Activated CD8-positive, alpha-beta memory T cell treated with anti-CD3 and anti-CD28 coated beads, Interleukin-2, amount 50 U/mL, for 48 hours (primary cell): ENCODE measurements at regions not wholly inside any gene's neighbourhood (a gene's known extent, or its start where the extent isn't known, plus 50 kb on each side); places are given as distances from the start of the nearest gene placed in this dataset.
A peak's percentile ranks its signal among the peaks of the same experiment; 100 is the strongest.

Experiments
- DNase-seq: peaks from one replicate; pipeline ENCODE4 v3.0.0-alpha.2; 2020

DNA sequence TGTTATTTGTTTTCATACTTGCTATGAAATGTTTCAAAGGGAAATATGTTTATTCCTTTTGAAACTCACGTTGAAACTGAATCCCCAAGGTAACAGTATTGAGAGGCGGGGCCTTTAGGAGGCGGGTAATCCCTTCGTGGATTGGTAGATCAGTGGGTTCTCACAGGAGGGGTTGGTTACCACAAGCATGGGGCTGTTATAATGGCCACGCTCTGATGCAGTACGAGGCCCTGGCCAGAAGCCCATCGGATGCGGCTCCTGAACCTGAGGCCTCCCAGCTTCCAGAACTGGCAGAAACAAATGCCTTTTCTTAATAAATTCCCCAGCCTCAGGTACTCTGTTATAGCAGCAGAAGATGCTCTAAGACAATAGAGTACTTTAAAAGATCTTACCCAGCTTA is 135.7 kb downstream of the ASB1 start:
- DNase-seq: no peak

DNA sequence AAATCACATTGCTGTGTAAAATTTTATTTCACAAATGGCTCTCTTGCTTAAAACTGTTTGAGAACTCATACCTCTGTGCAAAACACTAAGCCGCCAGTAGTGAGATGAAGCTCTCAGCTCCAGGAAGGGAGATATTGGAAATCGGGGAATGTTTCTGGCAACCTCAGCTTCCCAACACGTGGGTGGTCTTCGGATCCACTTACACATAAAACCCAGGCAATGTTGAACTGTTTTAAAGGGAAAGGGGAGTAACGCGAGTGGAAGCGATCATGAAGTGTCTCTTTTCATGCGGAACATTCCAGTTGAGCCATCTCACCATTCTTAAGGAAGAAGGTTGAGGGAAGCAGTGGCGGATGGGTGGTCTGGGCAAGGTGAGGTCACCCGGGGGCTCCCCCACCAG is 136.8 kb downstream of the ASB1 start:
- no peak for DNase-seq

DNA sequence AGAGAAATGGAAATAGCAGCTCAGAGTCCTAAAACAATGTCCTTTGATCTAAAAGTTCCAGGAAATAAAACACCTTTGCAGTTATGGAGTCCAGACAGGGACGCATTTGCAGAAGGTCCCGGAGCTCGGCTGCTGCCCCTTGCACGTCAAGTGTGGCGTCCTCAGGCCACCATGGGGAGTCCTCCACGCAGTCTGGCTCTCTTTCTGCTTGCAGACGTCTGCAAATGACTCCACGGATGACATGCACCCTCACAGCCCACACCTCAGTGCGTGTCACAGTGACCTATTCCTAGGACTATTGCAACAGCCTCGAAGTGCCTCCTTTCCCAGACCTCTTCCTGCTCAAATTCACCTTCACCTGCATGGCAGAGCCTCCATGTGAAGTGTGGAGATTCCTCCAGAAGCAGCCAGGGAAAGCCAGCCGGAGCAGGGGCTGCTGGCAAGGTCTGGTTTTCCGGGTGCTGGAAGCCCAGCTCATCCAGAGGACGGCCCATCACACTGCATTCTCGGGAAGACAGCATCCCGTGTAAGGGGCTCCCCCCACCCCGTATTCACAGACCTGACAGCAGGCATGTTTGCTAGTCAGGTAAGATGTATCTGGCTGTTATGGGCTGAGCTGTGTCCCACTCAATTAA is 137.7 kb downstream of the ASB1 start:
- DNase-seq: no peak

DNA sequence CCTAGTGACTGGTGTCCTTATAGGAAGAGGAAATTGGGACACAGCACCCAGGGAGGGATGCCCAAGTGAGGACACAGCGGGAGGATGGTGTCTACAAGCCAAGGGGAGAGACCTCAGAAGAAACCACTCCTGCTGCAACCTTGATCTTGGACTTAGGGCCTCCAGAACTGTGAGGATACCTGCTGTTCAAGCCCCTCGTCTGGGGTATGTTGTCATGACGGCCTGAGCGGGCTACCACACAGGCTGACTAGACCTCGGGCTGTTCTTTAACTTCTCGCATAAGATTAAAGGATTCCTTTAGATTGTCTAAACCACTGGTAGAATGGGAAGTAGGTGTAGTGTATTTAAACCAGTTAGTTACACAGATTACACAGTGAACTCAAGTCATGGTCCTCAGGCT is 138.3 kb downstream of the ASB1 start:
- no peak for DNase-seq

DNA sequence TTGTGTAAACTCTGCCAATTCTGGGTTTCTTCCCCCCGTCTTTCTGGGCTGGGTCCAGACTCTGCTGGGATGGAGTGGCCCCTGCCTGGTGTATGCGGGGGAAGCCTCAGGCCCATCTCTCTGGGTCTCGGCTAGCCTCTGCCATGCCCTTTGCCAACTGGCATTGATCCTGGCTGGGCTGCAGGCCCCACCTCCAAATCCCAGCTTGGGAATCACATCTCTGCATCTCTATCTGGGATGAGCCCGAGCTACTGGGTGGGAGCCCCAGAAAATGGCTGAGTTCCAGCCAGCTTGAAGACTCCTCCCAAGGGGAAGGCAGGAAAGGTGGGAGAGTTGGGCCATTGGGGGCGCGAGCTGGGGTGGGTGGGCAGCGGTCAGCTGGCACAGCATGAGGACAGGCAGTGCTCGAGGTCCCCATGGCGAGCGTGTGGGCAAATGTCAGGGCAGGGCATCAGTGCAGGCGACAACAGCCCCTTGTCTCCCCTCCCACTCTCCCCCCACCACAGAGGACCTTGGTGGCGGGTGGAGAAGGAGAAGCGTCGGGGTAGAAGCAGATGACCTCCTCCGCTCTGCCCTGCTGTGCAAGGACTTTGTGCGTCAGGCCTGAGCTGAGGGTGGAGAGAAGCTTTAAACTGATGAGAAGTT is 139.4 kb downstream of the ASB1 start:
- DNase-seq: no peak

DNA sequence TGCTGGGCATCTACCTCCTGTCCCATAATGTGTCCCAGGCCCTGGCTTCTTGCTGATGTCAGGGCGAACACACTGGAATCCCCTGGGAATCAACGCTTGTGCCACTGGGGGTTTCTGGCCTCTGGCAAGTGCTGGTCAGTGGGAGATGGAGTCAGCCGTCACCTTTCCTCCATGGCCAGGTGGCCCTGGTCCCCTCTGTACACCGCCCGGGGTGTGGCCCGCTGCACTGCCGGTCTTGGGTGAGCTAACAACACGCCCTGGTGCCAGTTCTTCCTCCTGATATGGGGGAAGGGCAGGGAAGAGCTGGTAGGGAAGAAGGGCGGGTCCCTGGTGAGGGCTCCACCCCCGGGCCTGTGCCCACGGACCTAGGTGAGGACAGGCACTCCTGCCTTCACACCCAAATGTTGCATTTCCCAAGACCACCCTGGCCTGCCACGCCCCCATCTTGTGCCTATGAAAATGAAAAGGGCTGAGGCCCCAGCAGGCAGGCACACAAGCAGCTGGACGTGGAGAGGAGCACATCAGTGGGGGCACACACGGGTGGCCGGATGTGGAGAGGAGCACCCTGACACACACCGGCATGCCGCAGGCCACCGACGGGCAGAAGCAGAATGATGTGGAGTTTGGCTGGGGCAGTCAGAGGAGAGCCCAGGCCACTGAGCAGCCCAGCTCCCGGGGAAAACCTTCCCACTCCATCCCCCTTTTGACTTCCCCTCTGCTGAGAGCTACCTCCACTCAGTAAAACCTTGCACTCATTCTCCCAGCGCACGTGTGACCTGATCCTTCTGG is 140.5 kb downstream of the ASB1 start:
- no peak for DNase-seq

DNA sequence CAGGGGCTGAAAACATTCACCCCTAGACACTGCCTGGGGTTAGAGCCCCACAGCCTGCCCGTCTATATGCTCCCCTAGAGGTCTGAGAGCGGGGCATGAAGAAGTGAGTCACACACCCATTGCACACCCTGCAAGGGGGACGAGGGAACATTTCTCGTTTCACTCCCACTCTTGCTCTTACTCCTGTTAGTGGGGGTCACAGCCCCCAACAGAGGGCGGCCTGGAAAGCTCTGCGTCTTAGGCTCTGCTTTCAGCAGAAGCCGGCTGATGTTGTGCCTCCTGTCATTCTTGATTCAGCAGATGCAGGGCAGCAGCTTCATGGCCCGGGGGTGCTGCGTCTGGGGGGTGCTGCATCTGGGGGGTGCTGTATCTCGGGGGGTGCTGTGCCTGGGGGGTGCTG is 141.3 kb downstream of the ASB1 start:
- DNase-seq: no peak

DNA sequence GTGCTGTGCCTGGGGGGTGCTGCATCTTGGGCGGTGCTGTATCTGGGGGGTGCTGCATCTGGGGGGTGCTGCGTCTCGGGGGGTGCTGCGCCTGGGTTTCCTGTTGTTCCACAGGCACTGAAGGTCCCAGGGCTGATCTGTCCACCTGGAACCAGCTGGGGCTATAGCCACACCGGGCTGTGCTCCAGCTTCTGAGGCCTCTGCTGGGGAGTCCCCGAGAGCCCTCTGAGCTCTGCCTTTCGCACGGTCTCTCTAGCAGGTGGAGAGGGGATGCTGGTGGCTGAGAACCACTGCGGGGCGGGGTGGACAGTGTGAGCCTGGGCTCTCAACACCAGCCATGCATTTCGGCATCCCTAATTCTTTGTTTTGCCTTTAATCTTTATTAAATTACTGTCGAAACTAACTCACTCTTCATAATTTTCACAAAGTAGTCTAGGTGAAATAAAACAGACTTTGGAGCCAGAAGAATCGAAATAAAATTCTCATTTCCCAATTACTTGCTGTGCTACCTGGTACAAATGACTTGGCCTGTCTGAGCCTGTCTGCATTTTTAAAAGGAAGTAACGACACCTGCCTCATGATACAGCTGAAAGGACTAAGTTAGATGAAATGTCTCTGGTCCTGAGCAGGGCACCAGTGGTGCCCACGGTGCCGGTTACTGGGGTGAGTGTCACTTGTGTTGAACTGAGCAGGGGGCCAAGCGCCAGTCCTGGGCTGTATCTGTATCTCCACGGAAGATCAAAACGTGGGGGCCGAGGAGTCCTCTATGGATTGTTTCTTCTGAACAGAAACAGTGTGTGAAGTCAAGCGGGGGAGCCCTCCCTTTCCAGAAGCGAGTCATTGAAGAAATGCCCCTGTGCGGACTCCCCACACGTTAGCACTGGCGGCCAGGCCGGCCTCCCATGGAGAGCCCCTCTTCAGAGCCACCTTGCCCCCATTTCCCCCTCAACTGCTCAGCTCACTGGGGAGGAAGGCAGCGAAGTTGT is 142.0 kb downstream of the ASB1 start:
- DNase-seq: no peak

DNA sequence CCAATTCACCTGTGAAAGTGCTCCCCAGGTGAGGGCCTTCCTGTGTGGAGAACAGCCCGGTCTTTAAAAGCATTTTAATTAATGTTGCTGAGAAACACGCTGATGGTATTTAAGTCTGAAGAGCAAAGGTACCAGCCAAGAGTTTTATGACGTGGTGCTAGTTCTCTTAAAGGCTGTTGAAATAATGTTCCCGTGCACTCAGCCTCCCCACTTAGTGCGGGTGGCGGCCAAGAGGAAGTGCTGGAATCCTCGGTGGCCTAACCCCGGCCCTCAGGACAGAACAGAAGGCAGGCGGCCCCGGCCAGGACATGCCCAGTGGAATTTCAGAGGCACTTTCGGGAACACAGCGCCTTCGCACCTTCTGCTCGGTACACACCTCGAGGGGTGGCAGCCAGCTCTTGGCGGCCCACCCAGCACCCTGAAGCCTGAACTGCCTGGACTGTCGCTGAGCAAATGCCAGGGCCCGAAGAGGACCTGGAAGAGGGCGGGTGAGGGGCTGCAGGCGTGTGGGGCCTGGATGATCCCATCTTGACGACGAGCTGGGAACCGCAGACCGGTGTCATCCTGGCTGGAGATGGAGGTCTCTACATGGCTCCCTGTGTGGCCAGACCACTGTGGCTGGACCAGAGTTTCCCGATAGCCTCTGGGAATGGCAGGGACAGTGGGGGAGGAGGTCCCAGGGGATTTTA is 142.9 kb downstream of the ASB1 start:
- DNase-seq: no peak

DNA sequence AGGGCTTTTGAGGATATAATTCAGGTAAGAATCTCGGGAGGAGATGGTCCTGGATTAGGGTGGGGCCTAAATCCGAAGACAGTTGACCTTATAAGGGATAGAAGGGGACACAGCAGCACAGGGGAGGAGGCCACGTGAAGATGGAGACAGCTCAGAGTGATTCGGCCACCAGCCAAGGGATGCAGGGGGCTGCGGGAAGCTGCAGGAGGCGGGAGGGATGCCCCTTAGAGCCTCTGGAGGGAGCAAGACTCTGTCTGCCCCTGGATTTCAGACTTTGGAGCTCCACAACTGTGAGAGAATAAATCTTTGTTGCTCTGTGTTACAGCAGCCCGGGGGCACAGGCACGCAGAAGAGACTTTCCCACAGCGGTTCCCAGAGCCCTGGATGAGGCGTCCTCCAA is 143.7 kb downstream of the ASB1 start:
- no peak for DNase-seq

DNA sequence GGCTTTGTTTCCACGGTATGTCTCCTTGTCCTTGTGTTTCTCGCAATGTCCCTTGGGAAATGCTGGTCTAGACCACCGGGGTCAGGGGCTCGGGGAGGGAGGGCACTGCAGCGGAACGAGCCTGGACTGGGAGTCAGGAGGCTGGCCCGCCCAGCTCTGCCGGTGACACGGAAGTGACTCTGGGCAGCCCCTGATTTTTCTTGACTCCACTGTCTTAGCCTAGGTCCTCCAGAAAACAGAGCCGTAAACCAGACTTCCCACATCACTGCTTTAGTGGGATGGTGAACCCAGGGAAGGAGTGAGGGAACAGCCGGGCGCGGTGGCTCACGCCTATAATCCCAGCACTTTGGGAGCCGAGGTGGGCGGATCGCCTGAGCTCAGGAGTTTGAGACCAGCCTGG is 144.2 kb downstream of the ASB1 start:
- no peak for DNase-seq

DNA sequence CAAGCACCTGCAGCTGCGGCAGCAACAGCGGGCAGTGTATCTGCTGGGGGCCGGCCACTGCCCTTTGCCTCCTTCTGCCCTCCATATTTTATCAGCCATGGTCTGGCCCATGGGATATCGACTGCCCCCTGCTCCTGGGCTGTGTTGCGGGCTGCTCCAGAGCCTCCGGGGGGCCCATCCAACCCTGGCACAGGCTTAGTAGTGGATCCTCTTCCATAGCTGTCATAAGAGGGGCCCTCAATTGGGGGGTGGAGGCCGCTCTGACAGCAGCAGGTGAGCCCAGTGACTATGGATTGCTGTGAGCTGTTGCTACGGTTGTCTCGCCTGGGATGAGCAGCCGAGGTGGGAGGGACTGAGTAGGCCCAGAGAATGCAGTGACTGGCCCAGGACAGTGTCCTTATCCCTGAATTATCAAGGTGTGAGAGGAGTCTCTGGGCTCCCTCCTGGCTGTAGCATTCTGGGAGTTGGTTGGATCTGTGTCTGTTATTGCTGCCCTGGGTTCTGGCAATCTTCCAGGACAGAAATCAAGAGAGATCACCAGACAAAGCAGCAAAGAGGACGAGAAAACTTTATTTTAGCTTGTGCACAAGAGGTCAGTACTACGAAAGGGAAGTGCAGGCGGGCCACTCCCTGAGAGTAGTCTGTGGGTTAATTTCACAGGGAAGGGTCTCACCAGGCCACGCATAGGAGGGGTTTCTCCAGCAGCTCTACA is 145.1 kb downstream of the ASB1 start:
- no peak for DNase-seq

DNA sequence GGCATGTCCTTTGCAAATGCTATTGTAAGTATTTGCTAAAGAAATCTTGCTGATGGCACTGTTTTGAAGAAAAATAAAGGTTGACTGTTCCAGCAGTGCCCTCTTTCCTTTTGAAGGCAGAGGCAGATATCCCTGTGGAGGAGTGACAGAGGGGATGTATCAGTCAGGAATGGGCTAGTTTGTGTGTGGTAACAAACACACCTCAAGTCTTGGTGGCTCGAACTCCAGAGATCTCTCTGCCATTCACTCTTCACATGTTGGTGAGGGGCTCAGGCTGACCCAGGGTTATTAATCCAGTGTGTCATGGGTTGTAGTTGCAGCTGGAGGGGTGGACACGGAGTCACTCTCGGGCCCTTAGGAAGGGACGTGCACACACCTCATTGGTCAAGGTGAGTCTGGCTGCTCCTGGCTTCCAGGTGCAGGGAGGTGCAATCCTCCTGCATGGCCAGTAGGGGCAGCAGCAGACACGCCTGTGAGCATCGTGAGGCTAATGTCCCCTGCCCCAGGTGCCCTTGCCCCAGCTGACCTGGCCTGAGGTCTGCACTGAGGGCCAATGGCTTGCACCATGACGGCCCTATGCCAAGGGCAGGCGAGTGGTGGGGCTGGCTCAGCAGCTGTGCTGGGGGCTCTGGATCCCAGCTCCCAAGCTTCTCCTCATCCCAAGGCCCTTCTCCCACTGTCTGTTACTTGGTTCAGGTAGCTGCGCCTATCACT is 146.5 kb downstream of the ASB1 start:
- peak; percentile 62 for DNase-seq

DNA sequence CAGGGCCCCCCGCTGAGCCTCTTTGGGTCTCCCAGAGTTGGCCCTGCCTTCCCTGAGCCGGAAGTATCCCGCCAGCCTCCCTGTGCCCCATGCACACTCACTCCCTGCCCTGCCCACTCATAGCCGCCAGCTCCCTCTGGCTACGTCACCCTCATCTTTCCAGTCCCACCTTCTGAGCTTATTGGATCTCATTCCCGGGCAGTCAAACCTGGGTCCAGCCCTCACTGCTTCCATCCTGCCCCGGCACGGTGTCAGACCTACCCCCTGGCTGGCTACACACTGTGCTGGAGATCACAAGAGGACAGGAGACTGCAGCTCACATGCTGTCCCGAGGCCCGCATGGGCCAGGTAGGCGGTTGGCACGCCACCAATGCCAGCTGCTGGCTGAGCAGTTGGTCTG is 147.2 kb downstream of the ASB1 start:
- no peak for DNase-seq

DNA sequence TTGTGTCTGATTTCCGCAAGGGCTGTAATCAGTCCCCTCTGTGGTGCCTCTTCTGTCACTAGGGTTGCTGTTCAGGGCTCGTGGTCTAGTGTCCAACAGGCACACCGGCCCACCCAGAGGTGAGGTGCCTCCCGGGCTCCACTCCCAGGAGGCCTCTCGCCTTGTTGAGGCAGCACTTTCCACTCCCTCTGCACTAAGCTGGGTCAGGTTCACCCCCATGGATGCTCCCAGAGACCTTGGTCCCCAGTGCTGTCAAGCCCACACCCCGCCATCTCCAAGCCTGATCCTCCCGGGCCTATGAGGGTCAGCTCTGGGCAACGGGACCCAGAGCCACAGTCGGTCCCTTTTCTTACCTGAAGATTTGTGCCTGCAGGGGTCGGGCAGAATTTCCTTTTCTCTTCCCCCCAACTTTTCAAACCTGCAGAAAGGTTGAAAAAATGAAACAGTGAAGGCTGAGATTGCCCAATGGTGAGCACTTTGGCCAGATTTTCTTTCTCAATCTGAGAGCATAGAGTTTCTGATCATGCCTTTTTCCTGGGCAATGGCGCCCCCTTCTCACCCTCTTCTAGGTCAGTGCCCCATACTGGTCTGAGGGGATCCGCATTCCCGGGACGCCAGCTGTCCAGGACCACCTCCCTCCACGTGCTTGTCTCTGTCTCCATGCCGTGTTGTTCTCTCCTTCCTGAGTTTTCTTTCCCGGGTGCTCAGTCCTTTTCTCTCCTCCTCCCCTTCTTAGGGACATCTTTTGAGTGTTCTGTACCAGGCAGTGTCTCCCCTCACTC is 148.0 kb downstream of the ASB1 start:
- DNase-seq: no peak

DNA sequence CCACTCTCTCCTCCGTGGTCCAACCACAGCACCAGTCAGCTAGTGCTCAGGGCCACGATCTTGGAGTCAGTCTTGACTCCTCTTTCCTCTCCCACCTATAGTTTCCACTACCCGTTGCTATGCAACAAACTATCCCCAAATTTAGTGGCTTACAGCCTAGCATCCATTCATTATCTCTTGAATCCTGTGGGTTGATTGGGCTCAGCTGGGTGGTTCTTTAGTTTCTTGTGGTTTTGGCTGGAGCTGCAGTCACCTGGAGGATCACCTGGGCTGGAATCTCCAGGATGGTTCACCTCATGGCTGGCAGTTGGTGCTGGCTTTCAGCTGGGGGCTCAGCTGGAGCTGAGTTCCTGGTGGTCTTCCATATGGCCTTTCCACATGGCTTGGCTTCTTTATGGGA is 149.9 kb downstream of the ASB1 start:
- DNase-seq: no peak

DNA sequence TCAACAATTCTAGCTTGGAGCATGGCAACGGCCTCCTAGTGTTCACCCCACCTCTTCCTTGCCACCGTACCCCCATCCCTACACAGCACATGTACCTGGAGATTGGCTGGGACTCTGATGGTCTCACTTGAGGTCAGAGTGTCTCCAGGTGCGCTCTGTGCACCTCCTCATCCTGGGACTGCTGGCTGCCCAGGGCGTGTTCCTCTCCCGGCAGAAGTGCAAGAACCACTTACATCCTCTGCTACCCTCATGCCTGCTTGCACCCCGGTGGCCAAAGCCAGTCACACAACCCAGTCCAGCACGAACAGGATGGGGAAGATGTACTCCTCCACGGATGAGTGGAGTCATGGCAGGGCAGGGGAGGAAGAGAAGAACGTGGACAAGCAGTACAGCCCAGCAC is 151.5 kb downstream of the ASB1 start:
- DNase-seq: no peak

DNA sequence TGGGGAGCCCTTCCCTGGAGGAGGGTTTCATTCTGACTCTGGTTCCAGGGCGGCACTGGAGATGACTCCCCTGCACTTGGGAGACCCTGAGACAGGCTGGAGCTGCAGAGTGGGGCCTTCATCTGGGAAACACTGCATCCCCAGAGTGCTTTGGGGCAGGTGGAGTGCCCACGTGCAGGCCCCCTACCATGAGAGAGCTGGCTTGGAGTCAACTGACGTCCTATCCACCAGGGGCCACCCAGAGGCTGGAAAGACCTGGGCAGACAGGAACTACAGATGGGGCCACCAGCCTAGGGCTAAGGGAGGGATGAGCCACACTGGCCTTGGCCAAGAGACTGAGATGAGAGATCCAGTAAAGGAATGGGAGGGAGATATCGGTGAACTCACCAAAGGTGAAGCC is 153.8 kb downstream of the ASB1 start:
- no peak for DNase-seq

DNA sequence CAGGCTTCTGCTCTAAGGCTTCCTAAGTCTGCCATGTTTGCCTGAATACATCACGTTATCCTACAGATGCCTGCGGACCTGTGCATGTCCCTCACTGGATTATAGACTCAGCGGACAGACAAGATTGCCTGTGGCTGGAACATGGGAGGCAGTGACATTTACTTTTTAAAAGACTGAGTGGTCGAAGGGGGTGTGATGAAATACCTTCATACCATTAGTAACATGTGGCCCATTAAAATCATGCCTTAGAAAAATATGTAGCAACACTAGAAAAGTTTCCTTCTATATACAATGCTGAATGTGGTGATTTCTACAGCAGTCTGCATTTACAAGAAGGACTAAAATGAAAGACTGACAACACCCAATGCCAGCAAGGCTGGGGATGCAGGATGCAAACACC is 154.4 kb downstream of the ASB1 start:
- DNase-seq: no peak

DNA sequence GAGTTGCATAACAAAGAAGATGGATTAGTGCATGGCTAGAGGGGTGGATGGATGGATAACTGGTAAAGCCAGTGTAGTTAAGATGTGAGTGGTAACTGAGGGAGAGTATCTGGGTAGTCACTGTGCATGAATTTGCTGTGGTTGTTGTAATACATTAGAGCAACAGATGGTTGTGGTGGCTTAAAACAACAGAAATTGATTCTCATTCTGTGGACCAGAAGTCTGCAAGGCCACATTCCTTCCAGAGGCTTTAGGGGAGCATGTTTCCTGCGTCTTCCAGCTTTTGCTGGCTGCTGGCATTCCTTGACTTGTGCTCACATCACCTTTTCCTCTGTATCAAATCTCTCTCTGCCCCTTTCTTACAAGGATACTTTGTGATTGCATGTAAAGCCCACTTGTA is 155.4 kb downstream of the ASB1 start:
- DNase-seq: no peak
